Breast epithelium (tissue), 4 donors: ENCODE measurements at regions not wholly inside any gene's neighbourhood (a gene's known extent, or its start where the extent isn't known, plus 50 kb on each side); places are given as distances from the start of the nearest gene placed in this dataset.

ENCODE experiments used
- DNase-seq, 2 donors: peaks; one replicate each; pipeline ENCODE4 v3.0.0-alpha.2; 2019; ENCODE audit warnings: low spot score in 2 of 2
- H3K27ac ChIP-seq, 2 donors: fragments of 200-600 bp; sonication (generic) in 1 of 2; one replicate each; pipeline ENCODE4 v1.5.1; 2016 to 2019; ENCODE audit warnings: mild to moderate bottlenecking in 1 of 2
- H3K27me3 ChIP-seq, 2 donors: fragments of 200-600 bp; sonication (generic) in 1 of 2; one replicate each; pipeline versions ENCODE4 v1.5.1 to v1.6.0; 2017 to 2019; ENCODE audit warnings: control low read depth in 1 of 2, mild to moderate bottlenecking in 1 of 2
- H3K36me3 ChIP-seq: fragments of 200-600 bp; one replicate; pipeline ENCODE4 v1.5.1; 2019
- H3K4me1 ChIP-seq, 2 donors: fragments of 200-600 bp; sonication (generic); one replicate each; pipeline ENCODE4 v1.5.1; 2016 to 2019; ENCODE audit warnings: control low read depth in 1 of 2
- H3K4me3 ChIP-seq, 3 donors: fragments of 200-600 bp; sonication (generic); 1 replicate in 2 of 3; 2 replicates in 1 of 3; pipeline ENCODE4 v1.5.1; 2016 to 2019; ENCODE audit warnings: mild to moderate bottlenecking in 3 of 3, moderate library complexity in 2 of 3
- H3K9me3 ChIP-seq, 2 donors: fragments of 200-600 bp; sonication (generic) in 1 of 2; one replicate each; pipeline ENCODE4 v1.5.1; 2016 to 2019; ENCODE audit warnings: control low read depth in 1 of 2
- CTCF ChIP-seq, 3 donors: fragments of 450-650 bp; IDR thresholded peaks; one replicate each; pipeline ENCODE4 v1.5.1; 2016 to 2017; ENCODE audit warnings: antibody characterized with exemption in 3 of 3, mild to moderate bottlenecking in 3 of 3, moderate library complexity in 3 of 3
- POLR2A ChIP-seq: fragments of 450-650 bp; IDR thresholded peaks from one replicate; pipeline ENCODE4 v1.6.1; 2016; ENCODE audit warnings: antibody characterized with exemption, mild to moderate bottlenecking, moderate library complexity
- POLR2AphosphoS5 ChIP-seq, 3 donors: sonication (generic); formaldehyde crosslinking; IDR thresholded peaks; one replicate each; pipeline ENCODE4 v1.6.1; 2017; ENCODE audit warnings: antibody characterized with exemption in 3 of 3
- intact Hi-C: fragments of 100-400 bp; cut with DNase I; formaldehyde crosslinking; loops from one replicate; pipeline ENCODE4 v1.15.1; 2023; ENCODE audit warnings: low total_unique reads

- no peak for TF ChIP-seq POLR2AphosphoS5 (IDR thresholded peaks at IDR 0.05)
- no peak for DNase-seq
- no peaks in the 10 kb centered on the region for H3K36me3 ChIP-seq
- intact Hi-C loops: no loop called here
- H3K4me1 ChIP-seq: no peaks in the 10 kb centered on the region
- no peaks in the 10 kb centered on the region for H3K9me3 ChIP-seq
- H3K27me3 ChIP-seq: no peaks in the 10 kb centered on the region
- no peak overlapping the region for H3K27ac ChIP-seq
- H3K4me3 ChIP-seq: no peak overlapping the region
Observed at GRCh38 chr4:116397714-116398113, 687.7 kb downstream of the TRAM1L1 start.

GRCh38 chr4:116397291-116397690 is 688.1 kb downstream of the TRAM1L1 start:
- H3K9me3 ChIP-seq: no peaks in the 10 kb centered on the region
- H3K4me1 ChIP-seq: no peaks in the 10 kb centered on the region
- no peaks in the 10 kb centered on the region for H3K27me3 ChIP-seq
- intact Hi-C loops: no loop called here
- no peak for DNase-seq
- H3K36me3 ChIP-seq: no peaks in the 10 kb centered on the region
- no peak overlapping the region for H3K4me3 ChIP-seq
- TF ChIP-seq POLR2AphosphoS5 (IDR thresholded peaks at IDR 0.05) (no peak), POLR2A (no peak), CTCF (IDR thresholded peaks at IDR 0.05) (no peak)
- H3K27ac ChIP-seq: no peak overlapping the region

DNA sequence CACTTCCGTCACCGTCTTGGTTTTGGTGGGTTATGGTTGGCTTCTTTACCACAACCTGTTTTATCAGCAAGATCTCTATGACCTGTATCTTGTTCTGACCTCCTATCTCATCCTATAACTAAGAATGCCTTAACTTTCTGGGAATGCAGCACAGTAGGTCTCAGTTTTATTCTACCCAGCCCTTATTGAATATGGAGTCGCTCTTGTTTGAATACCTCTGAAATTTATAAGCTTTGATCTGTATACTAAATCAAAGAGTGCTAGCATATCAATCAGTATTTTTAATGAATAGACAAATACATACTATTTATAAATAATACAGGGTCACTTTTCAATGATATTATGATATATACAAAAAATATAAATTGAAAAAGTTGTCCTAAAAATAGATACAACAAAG is 690.0 kb downstream of the TRAM1L1 start:
- no peaks in the 10 kb centered on the region for H3K36me3 ChIP-seq
- intact Hi-C loops: no loop called here
- H3K9me3 ChIP-seq: no peaks in the 10 kb centered on the region
- no peaks in the 10 kb centered on the region for H3K27me3 ChIP-seq
- H3K4me3 ChIP-seq: no peak overlapping the region
- no peak overlapping the region for H3K27ac ChIP-seq
- no peak for DNase-seq
- H3K4me1 ChIP-seq: no peaks in the 10 kb centered on the region
- no peak for TF ChIP-seq POLR2A
- TF ChIP-seq CTCF (IDR thresholded peaks at IDR 0.05): no peak
- no peak for TF ChIP-seq POLR2AphosphoS5 (IDR thresholded peaks at IDR 0.05)

- Histone ChIP-seq H3K9me3 (no peaks in the 10 kb centered on the region), H3K27me3 (no peaks in the 10 kb centered on the region), H3K4me3 (no peak overlapping the region), H3K27ac (no peak overlapping the region), H3K36me3 (no peaks in the 10 kb centered on the region), H3K4me1 (no peaks in the 10 kb centered on the region)
- intact Hi-C loops: no loop called here
- no peak for TF ChIP-seq CTCF (IDR thresholded peaks at IDR 0.05)
- TF ChIP-seq POLR2AphosphoS5 (IDR thresholded peaks at IDR 0.05): no peak
- TF ChIP-seq POLR2A: no peak
- no peak for DNase-seq
Observed at GRCh38 chr4:116391020-116391419, 694.4 kb downstream of the TRAM1L1 start.

- no peak for TF ChIP-seq POLR2AphosphoS5 (IDR thresholded peaks at IDR 0.05)
- no peak for TF ChIP-seq CTCF (IDR thresholded peaks at IDR 0.05)
- Histone ChIP-seq H3K27me3 (no peaks in the 10 kb centered on the region), H3K4me1 (no peaks in the 10 kb centered on the region), H3K27ac (no peak overlapping the region), H3K9me3 (no peaks in the 10 kb centered on the region), H3K36me3 (no peaks in the 10 kb centered on the region), H3K4me3 (no peak overlapping the region)
- no peak for DNase-seq
- intact Hi-C loops: no loop called here
Observed at GRCh38 chr4:116389139-116389538, 696.2 kb downstream of the TRAM1L1 start.

- DNase-seq: no peak
- Histone ChIP-seq H3K4me3 (no peak overlapping the region), H3K9me3 (no peaks in the 10 kb centered on the region), H3K4me1 (no peaks in the 10 kb centered on the region), H3K27me3 (no peaks in the 10 kb centered on the region), H3K27ac (no peak overlapping the region), H3K36me3 (no peaks in the 10 kb centered on the region)
- TF ChIP-seq CTCF (IDR thresholded peaks at IDR 0.05) (no peak), POLR2AphosphoS5 (IDR thresholded peaks at IDR 0.05) (no peak), POLR2A (no peak)
- intact Hi-C loops: no loop called here
Observed at GRCh38 chr4:116387937-116388474, 697.4 kb downstream of the TRAM1L1 start.
